ENCODE measurements at regions not wholly inside any gene's neighbourhood (a gene's known extent, or its start where the extent isn't known, plus 50 kb on each side); places are given as distances from the start of the nearest gene placed in this dataset.
"Not testable (repeated sequence)": the region's sequence is repeated elsewhere in the genome, so short reads cannot be mapped to it uniquely, and the experiment has no call there.

- DNase-seq: no peak
- Histone ChIP-seq H3K36me3 (no peaks in the 10 kb centered on the region), H3K4me3 (no peak overlapping the region), H3K4me1 (peaks cover 0 to 8% (median 3%) of the 10 kb centered on the region in 4 donors), H3K27me3 (no peaks in the 10 kb centered on the region), H3K9me3 (no peaks in the 10 kb centered on the region), H3K27ac (no peak overlapping the region)
- no peak for ATAC-seq (ENCODE audit: low FRiP score in 2 of 2)
- TF ChIP-seq POLR2A (IDR thresholded peaks at IDR 0.05) (no peak), CTCF (IDR thresholded peaks at IDR 0.05) (no peak), POLR2AphosphoS5 (IDR thresholded peaks at IDR 0.05) (no peak), EP300 (IDR thresholded peaks at IDR 0.05) (no peak)
Observed at GRCh38 chr7:16939161-16939560, 57.4 kb upstream of the AGR3 start.

DNA sequence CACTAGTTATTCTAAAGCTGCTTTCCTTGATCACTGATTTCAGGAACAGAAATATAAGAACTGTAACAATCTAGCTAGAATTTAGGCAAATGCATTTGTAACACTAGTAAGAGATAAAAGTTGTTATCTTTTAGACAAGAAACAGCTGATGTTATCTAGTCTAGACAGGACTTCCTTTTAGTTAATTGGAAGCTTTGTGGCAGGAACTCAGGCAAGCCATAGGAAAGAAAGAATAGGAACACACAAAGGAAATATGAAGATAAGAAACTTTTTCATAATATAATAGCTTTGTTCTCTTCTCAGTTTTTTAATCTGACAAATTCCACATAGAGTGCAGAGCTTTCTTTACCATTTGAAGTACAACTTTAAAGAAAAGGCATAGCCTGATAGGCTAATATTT, 59.0 kb upstream of the AGR3 start:
- H3K27me3 ChIP-seq: no peaks in the 10 kb centered on the region
- peaks cover 0 to 8% (median 0%) of the 10 kb centered on the region in 4 donors for H3K4me1 ChIP-seq
- no peak for ATAC-seq (ENCODE audit: low FRiP score in 2 of 2)
- H3K4me3 ChIP-seq: no peak overlapping the region
- no peak for TF ChIP-seq EP300 (IDR thresholded peaks at IDR 0.05)
- no peak for TF ChIP-seq POLR2AphosphoS5 (IDR thresholded peaks at IDR 0.05)
- TF ChIP-seq CTCF (IDR thresholded peaks at IDR 0.05): no peak
- no peak for TF ChIP-seq POLR2A (IDR thresholded peaks at IDR 0.05)
- no peak overlapping the region for H3K27ac ChIP-seq
- no peak for DNase-seq
- no peaks in the 10 kb centered on the region for H3K36me3 ChIP-seq
- no peaks in the 10 kb centered on the region for H3K9me3 ChIP-seq

DNA sequence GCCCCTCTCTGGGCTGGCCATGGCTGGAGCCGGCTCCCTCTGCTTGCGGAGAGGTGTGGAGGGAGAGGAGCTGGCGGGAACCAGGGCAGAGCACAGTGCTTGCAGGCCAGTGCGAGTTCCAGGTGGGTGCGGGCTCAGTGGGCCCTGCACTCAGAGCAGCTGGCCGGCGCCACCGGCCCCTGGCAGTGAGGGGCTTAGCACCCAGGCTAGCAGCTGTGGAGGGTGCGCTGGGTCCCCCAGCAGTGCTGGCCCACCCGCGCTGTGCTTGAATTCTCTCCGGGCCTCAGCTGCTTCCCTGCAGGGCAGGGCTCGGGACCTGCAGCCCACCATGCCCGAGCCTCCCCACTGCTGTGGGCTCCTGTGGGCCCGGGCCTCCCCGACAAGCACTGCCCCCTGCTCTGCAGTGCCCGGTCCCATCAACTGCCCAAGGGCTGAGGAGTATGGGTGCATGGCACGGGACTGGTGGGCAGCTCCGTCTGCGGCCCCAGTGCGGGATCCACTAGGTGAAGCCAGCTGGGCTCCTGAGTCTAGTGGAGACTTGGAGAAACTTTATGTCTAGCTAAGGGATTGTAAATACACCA, 61.2 kb upstream of the AGR3 start:
- peaks cover 0 to 8% (median 0%) of the 10 kb centered on the region in 4 donors for H3K4me1 ChIP-seq
- peak in 1 of 2 donors; percentile 52 for DNase-seq
- no peaks in the 10 kb centered on the region for H3K36me3 ChIP-seq
- WGBS, 2 donors: 91% methylated on average over 20 of the region's 21 CpGs; no CpG with 5 or more reads in 1 of the 2 donors
- H3K9me3 ChIP-seq: peaks cover under 1 to 9% (median 8%) of the 10 kb centered on the region in 4 donors
- no peak overlapping the region for H3K4me3 ChIP-seq
- no peak overlapping the region for H3K27ac ChIP-seq
- TF ChIP-seq CTCF (IDR thresholded peaks at IDR 0.05): no peak
- no peak for ATAC-seq (ENCODE audit: low FRiP score in 2 of 2)
- no peaks in the 10 kb centered on the region for H3K27me3 ChIP-seq

GRCh38 chr7:16944936-16945335, 63.2 kb upstream of the AGR3 start:
- no peaks in the 10 kb centered on the region for H3K27me3 ChIP-seq
- H3K27ac ChIP-seq: no peak overlapping the region
- no peak for DNase-seq
- WGBS, 2 donors: 71 to 74% methylated on average over 1 of the region's 1 CpG
- H3K36me3 ChIP-seq: no peaks in the 10 kb centered on the region
- H3K4me3 ChIP-seq: no peak overlapping the region
- no peak for ATAC-seq (ENCODE audit: low FRiP score in 2 of 2)
- H3K4me1 ChIP-seq: peaks cover 0 to 8% (median 0%) of the 10 kb centered on the region in 4 donors
- H3K9me3 ChIP-seq: peaks cover 5 to 20% (median 14%) of the 10 kb centered on the region in 4 donors
- TF ChIP-seq EP300 (IDR thresholded peaks at IDR 0.05) (no peak), CTCF (IDR thresholded peaks at IDR 0.05) (no peak), POLR2A (IDR thresholded peaks at IDR 0.05) (no peak), POLR2AphosphoS5 (IDR thresholded peaks at IDR 0.05) (no peak)

- ATAC-seq (ENCODE audit: low FRiP score in 2 of 2) (no peak), DNase-seq (no peak)
- Histone ChIP-seq H3K27me3 (no peaks in the 10 kb centered on the region), H3K27ac (no peak overlapping the region), H3K9me3 (peaks cover 5 to 20% (median 14%) of the 10 kb centered on the region in 4 donors), H3K36me3 (no peaks in the 10 kb centered on the region), H3K4me3 (no peak overlapping the region), H3K4me1 (peaks cover 0 to 8% (median 0%) of the 10 kb centered on the region in 4 donors)
- 96% methylated on average over 5 of the region's 5 CpGs for WGBS, 2 donors
- TF ChIP-seq POLR2A (IDR thresholded peaks at IDR 0.05) (no peak), EP300 (IDR thresholded peaks at IDR 0.05) (no peak), POLR2AphosphoS5 (IDR thresholded peaks at IDR 0.05) (no peak), CTCF (IDR thresholded peaks at IDR 0.05) (no peak)
Observed at GRCh38 chr7:16945372-16945771, 63.6 kb upstream of the AGR3 start.

- not testable (repeated sequence) for DNase-seq; ATAC-seq (ENCODE audit: low FRiP score in 2 of 2); H3K4me3 ChIP-seq; H3K36me3 ChIP-seq; H3K4me1 ChIP-seq; H3K27me3 ChIP-seq; H3K27ac ChIP-seq
- H3K9me3 ChIP-seq: peaks cover 5 to 20% (median 14%) of the 10 kb centered on the region in 4 donors
- 90 to 93% methylated on average over 4 of the region's 4 CpGs for WGBS, 2 donors
Observed at GRCh38 chr7:16948110-16948509, 66.3 kb upstream of the AGR3 start.
